HCT116 (cell line): ENCODE measurements at regions not wholly inside any gene's neighbourhood (a gene's known extent, or its start where the extent isn't known, plus 50 kb on each side); places are given as distances from the start of the nearest gene placed in this dataset.

Experiments
- ATAC-seq: fragments of 200-7000 bp; cut with Tn5 transposase; 2 replicates; pipeline ENCODE4 v1.9.1; 2020; ENCODE audit warnings: mild to moderate bottlenecking, moderate library complexity
- BruUV-seq: library from RNA; stranded (reverse); fragments of 400-500 nt; replicated peaks from 2 replicates; lab custom pipeline; 2021; lab: Mats Ljungman, UMichigan
- CTCF ChIA-PET: fragments of 300-600 bp; sonication (Branson Sonifier 250); formaldehyde crosslinking; loops from one replicate; lab custom pipeline; 2021; ENCODE audit warnings: antibody characterized with exemption; lab: Charles Lee
- POLR2A ChIA-PET: fragments of 300-600, 350-600 bp; sonication (Branson Sonifier 250); formaldehyde crosslinking; loops from one replicate; lab custom pipeline; 2021; ENCODE audit warnings: antibody characterized with exemption; lab: Charles Lee
- RAD21 ChIA-PET, 2 experiments: fragments of 300-600 bp; sonication (Branson Sonifier 250); formaldehyde crosslinking; loops; one replicate each; lab custom pipeline; 2023; ENCODE audit warnings: low total read pairs in 2 of 2; ENCODE audit not compliant: uncharacterized antibody in 2 of 2, unreplicated experiment in 2 of 2, low non-redundant PET in 1 of 2; lab: Charles Lee
- DNase-seq: peaks from one replicate; pipeline ENCODE4 v3.0.0-alpha.2; 2010; ENCODE audit warnings: low read depth, low spot score
- H2AFZ ChIP-seq: fragments of 200-600 bp; shearing (Covaris generic), sonication (generic); 2 replicates; pipeline ENCODE4 v1.6.1; 2017; ENCODE audit warnings: low read depth, mixed run types, mixed read lengths, antibody characterized with exemption, low read length; ENCODE audit not compliant: poor library complexity, severe bottlenecking
- H3K27ac ChIP-seq: 2 replicates; pipeline ENCODE4 v1.5.1; 2012; ENCODE audit warnings: low read depth, low read length
- H3K27me3 ChIP-seq: fragments of 200-600 bp; sonication (generic); 2 replicates; pipeline ENCODE4 v1.6.1; 2016; ENCODE audit warnings: mixed run types, low read length, mixed read lengths; ENCODE audit not compliant: insufficient read depth
- H3K36me3 ChIP-seq, 2 experiments: fragments of 200-500 bp in 1 of 2; fragments of 200-600 bp in 1 of 2; sonication (Bioruptor generic) in 1 of 2; sonication (generic) in 1 of 2; 2 replicates each; pipeline versions ENCODE4 v1.5.1 to v1.6.1; 2014 to 2016; ENCODE audit warnings: low read length in 2 of 2, inconsistent platforms in 1 of 2, mixed read lengths in 1 of 2, mixed run types in 1 of 2; ENCODE audit not compliant: insufficient read depth in 2 of 2, control insufficient read depth in 1 of 2
- H3K4me1 ChIP-seq, 2 experiments: fragments of 200-600 bp in 1 of 2; sonication (generic) in 1 of 2; 2 replicates each; pipeline versions ENCODE4 v1.5.1 to v1.6.1; 2012 to 2017; ENCODE audit warnings: low read length in 2 of 2, inconsistent platforms in 1 of 2, mild to moderate bottlenecking in 1 of 2, mixed read lengths in 1 of 2, mixed run types in 1 of 2, moderate library complexity in 1 of 2; ENCODE audit not compliant: insufficient read depth in 2 of 2, control insufficient read depth in 1 of 2
- H3K4me2 ChIP-seq: fragments of 200-600 bp; sonication (generic); 2 replicates; pipeline ENCODE4 v1.6.1; 2017; ENCODE audit warnings: mixed run types, low read length, mixed read lengths
- H3K4me3 ChIP-seq, 2 experiments: fragments of 200-600 bp in 1 of 2; sonication (generic) in 1 of 2; replicated peaks in 1 of 2; 2 replicates each; pipeline ENCODE4 v1.5.1; 2011 to 2016; ENCODE audit warnings: low read length in 2 of 2, control low read depth in 1 of 2, low read depth in 1 of 2, mild to moderate bottlenecking in 1 of 2, mixed read lengths in 1 of 2, mixed run types in 1 of 2
- H3K79me2 ChIP-seq: fragments of 200-600 bp; sonication (generic); 2 replicates; pipeline ENCODE4 v1.6.1; 2017; ENCODE audit warnings: mild to moderate bottlenecking, mixed run types, low read length, moderate library complexity, mixed read lengths; ENCODE audit not compliant: insufficient read depth
- H3K9ac ChIP-seq: fragments of 200-600 bp; sonication (generic); 2 replicates; pipeline ENCODE4 v1.6.1; 2016; ENCODE audit warnings: low read length, mixed read lengths
- H3K9me2 ChIP-seq: fragments of 200-600 bp; sonication (generic), shearing (Covaris generic); 2 replicates; pipeline ENCODE4 v1.6.1; 2017; ENCODE audit warnings: mixed run types, mild to moderate bottlenecking, moderate library complexity; ENCODE audit not compliant: insufficient read depth
- H3K9me3 ChIP-seq, 2 experiments: fragments of 200-500 bp in 1 of 2; fragments of 200-600 bp in 1 of 2; sonication (Bioruptor generic) in 1 of 2; sonication (generic) in 1 of 2; 2 replicates each; pipeline ENCODE4 v1.6.1; 2014 to 2017; ENCODE audit warnings: low read length in 2 of 2, mixed read lengths in 2 of 2, inconsistent platforms in 1 of 2, low read depth in 1 of 2, mild to moderate bottlenecking in 1 of 2, mixed run types in 1 of 2, moderate library complexity in 1 of 2; ENCODE audit not compliant: control insufficient read depth in 1 of 2, insufficient read depth in 1 of 2
- H4K20me1 ChIP-seq: fragments of 200-600 bp; sonication (generic), shearing (Covaris generic); 2 replicates; pipeline ENCODE4 v1.6.1; 2017; ENCODE audit warnings: mixed run types, mild to moderate bottlenecking, moderate library complexity; ENCODE audit not compliant: insufficient read depth
- CBX3 ChIP-seq: IDR thresholded peaks from 2 replicates; pipeline ENCODE4 v1.6.1; 2012; ENCODE audit warnings: low read depth
- CEBPB ChIP-seq: IDR thresholded peaks from 2 replicates; pipeline ENCODE4 v1.6.1; 2012; ENCODE audit warnings: low read depth
- EGR1 ChIP-seq: IDR thresholded peaks from 2 replicates; pipeline ENCODE4 v1.6.1; 2012; ENCODE audit warnings: low read depth
- ELF1 ChIP-seq: IDR thresholded peaks from 2 replicates; pipeline ENCODE4 v1.6.1; 2012; ENCODE audit warnings: low read depth, borderline replicate concordance
- EZH2 ChIP-seq: fragments of 200-600 bp; sonication (generic); IDR thresholded peaks from 2 replicates; pipeline ENCODE4 v1.6.1; 2017; ENCODE audit warnings: antibody characterized with exemption, mixed run types
- EZH2phosphoT487 ChIP-seq: fragments of 200-600 bp; IDR thresholded peaks from 2 replicates; pipeline ENCODE4 v1.6.1; 2018; ENCODE audit warnings: antibody characterized with exemption, borderline replicate concordance
- FOSL1 ChIP-seq: IDR thresholded peaks from 2 replicates; pipeline ENCODE4 v1.6.1; 2012; ENCODE audit warnings: low read depth
- POLR2A ChIP-seq: IDR thresholded peaks from 2 replicates; pipeline ENCODE4 v1.7.0; 2011; ENCODE audit warnings: borderline replicate concordance; ENCODE audit not compliant: insufficient read depth, insufficient read length; ENCODE audit errors: extremely low read depth
- RAD21 ChIP-seq: IDR thresholded peaks from 2 replicates; pipeline ENCODE4 v1.6.1; 2012; ENCODE audit warnings: low read depth, mild to moderate bottlenecking
- SP1 ChIP-seq: IDR thresholded peaks from 2 replicates; pipeline ENCODE4 v1.6.1; 2012; ENCODE audit warnings: low read depth
- SRF ChIP-seq: IDR thresholded peaks from 2 replicates; pipeline ENCODE4 v1.6.1; 2012; ENCODE audit warnings: low read depth
- TCF7L2 ChIP-seq: IDR thresholded peaks from 2 replicates; pipeline ENCODE4 v1.7.0; 2011; ENCODE audit warnings: borderline replicate concordance, inconsistent platforms; ENCODE audit not compliant: insufficient read depth, insufficient read length; ENCODE audit errors: extremely low read depth
- YY1 ChIP-seq: IDR thresholded peaks from 2 replicates; pipeline ENCODE4 v1.6.1; 2011; ENCODE audit warnings: low read length, low read depth, moderate library complexity, mild to moderate bottlenecking; ENCODE audit not compliant: insufficient replicate concordance; ENCODE audit errors: extremely low read depth
- ZBTB33 ChIP-seq: IDR thresholded peaks from 2 replicates; pipeline ENCODE4 v1.6.1; 2011; ENCODE audit warnings: mild to moderate bottlenecking, low read length, moderate library complexity; ENCODE audit not compliant: insufficient replicate concordance; ENCODE audit errors: extremely low read depth
- ZFX ChIP-seq: fragments of 450-650 bp; IDR thresholded peaks from 2 replicates; pipeline ENCODE4 v1.6.1; 2017
- ZNF274 ChIP-seq: fragments of 200-500 bp; sonication (Bioruptor generic); IDR thresholded peaks from 2 replicates; pipeline ENCODE4 v1.6.1; 2014; ENCODE audit warnings: mild to moderate bottlenecking, low read depth, low read length, inconsistent platforms
- intact Hi-C: fragments of 100-400 bp; cut with micrococcal nuclease; formaldehyde crosslinking; loops from 2 replicates; pipeline ENCODE4 v1.10.0; 2022
- TF ChIP-seq, protein P1 (sequence below): IDR thresholded peaks from 2 replicates; pipeline ENCODE4 v1.6.1; 2012
- TF ChIP-seq, protein P2 (sequence below): IDR thresholded peaks from 2 replicates; pipeline ENCODE4 v1.6.1; 2012
- TF ChIP-seq, protein P3 (sequence below): IDR thresholded peaks from 2 replicates; pipeline ENCODE4 v1.6.1; 2012; ENCODE audit warnings: low read depth
- TF ChIP-seq, protein P4 (sequence below), 3 experiments: fragments of 200-600 bp in 1 of 3; sonication (generic) in 1 of 3; IDR thresholded peaks in 2 of 3; conservative IDR thresholded peaks in 1 of 3; 2 replicates each; pipeline ENCODE4 v1.5.1; 2012 to 2017; ENCODE audit warnings: low read depth in 2 of 3, low read length in 2 of 3, antibody characterized with exemption in 1 of 3, borderline replicate concordance in 1 of 3, control low read depth in 1 of 3, mild to moderate bottlenecking in 1 of 3, mixed read lengths in 1 of 3, mixed run types in 1 of 3, moderate library complexity in 1 of 3; ENCODE audit not compliant: insufficient read depth in 1 of 3

GRCh38 chr4:15182600-15183220 is 180.4 kb downstream of the CPEB2 start:
- no peak for DNase-seq
- no peaks in the 10 kb centered on the region for H3K27me3 ChIP-seq
- H3K4me3 ChIP-seq, result no peak overlapping the region
- H3K27ac ChIP-seq, result no peak overlapping the region
- no peak for TF ChIP-seq ZNF274
- no peak for TF ChIP-seq EGR1
- TF ChIP-seq, protein P1, sequence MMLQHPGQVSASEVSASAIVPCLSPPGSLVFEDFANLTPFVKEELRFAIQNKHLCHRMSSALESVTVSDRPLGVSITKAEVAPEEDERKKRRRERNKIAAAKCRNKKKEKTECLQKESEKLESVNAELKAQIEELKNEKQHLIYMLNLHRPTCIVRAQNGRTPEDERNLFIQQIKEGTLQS, result no peak
- no peak for TF ChIP-seq ZBTB33
- TF ChIP-seq RAD21, result no peak
- no peak for TF ChIP-seq ZFX
- TF ChIP-seq, protein P2, sequence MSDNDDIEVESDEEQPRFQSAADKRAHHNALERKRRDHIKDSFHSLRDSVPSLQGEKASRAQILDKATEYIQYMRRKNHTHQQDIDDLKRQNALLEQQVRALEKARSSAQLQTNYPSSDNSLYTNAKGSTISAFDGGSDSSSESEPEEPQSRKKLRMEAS, result no peak
- TF ChIP-seq ELF1, result no peak
- TF ChIP-seq SP1, result no peak
- TF ChIP-seq, protein P3, sequence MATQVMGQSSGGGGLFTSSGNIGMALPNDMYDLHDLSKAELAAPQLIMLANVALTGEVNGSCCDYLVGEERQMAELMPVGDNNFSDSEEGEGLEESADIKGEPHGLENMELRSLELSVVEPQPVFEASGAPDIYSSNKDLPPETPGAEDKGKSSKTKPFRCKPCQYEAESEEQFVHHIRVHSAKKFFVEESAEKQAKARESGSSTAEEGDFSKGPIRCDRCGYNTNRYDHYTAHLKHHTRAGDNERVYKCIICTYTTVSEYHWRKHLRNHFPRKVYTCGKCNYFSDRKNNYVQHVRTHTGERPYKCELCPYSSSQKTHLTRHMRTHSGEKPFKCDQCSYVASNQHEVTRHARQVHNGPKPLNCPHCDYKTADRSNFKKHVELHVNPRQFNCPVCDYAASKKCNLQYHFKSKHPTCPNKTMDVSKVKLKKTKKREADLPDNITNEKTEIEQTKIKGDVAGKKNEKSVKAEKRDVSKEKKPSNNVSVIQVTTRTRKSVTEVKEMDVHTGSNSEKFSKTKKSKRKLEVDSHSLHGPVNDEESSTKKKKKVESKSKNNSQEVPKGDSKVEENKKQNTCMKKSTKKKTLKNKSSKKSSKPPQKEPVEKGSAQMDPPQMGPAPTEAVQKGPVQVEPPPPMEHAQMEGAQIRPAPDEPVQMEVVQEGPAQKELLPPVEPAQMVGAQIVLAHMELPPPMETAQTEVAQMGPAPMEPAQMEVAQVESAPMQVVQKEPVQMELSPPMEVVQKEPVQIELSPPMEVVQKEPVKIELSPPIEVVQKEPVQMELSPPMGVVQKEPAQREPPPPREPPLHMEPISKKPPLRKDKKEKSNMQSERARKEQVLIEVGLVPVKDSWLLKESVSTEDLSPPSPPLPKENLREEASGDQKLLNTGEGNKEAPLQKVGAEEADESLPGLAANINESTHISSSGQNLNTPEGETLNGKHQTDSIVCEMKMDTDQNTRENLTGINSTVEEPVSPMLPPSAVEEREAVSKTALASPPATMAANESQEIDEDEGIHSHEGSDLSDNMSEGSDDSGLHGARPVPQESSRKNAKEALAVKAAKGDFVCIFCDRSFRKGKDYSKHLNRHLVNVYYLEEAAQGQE, result no peak
- TF ChIP-seq FOSL1, result no peak
- TF ChIP-seq POLR2A, result no peak
- TF ChIP-seq, protein P4, sequence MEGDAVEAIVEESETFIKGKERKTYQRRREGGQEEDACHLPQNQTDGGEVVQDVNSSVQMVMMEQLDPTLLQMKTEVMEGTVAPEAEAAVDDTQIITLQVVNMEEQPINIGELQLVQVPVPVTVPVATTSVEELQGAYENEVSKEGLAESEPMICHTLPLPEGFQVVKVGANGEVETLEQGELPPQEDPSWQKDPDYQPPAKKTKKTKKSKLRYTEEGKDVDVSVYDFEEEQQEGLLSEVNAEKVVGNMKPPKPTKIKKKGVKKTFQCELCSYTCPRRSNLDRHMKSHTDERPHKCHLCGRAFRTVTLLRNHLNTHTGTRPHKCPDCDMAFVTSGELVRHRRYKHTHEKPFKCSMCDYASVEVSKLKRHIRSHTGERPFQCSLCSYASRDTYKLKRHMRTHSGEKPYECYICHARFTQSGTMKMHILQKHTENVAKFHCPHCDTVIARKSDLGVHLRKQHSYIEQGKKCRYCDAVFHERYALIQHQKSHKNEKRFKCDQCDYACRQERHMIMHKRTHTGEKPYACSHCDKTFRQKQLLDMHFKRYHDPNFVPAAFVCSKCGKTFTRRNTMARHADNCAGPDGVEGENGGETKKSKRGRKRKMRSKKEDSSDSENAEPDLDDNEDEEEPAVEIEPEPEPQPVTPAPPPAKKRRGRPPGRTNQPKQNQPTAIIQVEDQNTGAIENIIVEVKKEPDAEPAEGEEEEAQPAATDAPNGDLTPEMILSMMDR (IDR thresholded peaks at IDR 0.05 in 2 of 3, conservative IDR thresholded peaks at IDR 0.05 in 1 of 3; ENCODE audit: borderline replicate concordance in 1 of 3, insufficient read depth in 1 of 3, low read depth in 2 of 3, low read length in 2 of 3), result no peak
- no peak for TF ChIP-seq CEBPB
- TF ChIP-seq SRF, result no peak
- no peak for TF ChIP-seq YY1
- TF ChIP-seq EZH2phosphoT487, result no peak
- no peak for TF ChIP-seq CBX3
- TF ChIP-seq TCF7L2, result no peak
- no peak for TF ChIP-seq EZH2
- no peak for ATAC-seq
- no peak overlapping the region for H3K9ac ChIP-seq
- no peaks in the 10 kb centered on the region for H3K4me1 ChIP-seq
- no peaks in the 10 kb centered on the region for H3K36me3 ChIP-seq
- no peaks in the 10 kb centered on the region for H3K9me3 ChIP-seq
- no peak overlapping the region for H3K4me2 ChIP-seq
- POLR2A ChIA-PET, result no interaction called here
- RAD21 ChIA-PET, result no interaction called here
- H3K79me2 ChIP-seq, result no peaks in the 10 kb centered on the region
- no peak overlapping the region for H2AFZ ChIP-seq
- H4K20me1 ChIP-seq, result no peaks in the 10 kb centered on the region
- intact Hi-C loops, result no loop called here
- BruUV-seq, result no TSS peak
- H3K9me2 ChIP-seq, result no peaks in the 10 kb centered on the region
- CTCF ChIA-PET, result no interaction called here
